SK-N-SH treated with all-trans-retinoic acid at 6 μM for 48 hours (cell line): ENCODE measurements at regions not wholly inside any gene's neighbourhood (a gene's known extent, or its start where the extent isn't known, plus 50 kb on each side); places are given as distances from the start of the nearest gene placed in this dataset.

Experiments
- ATAC-seq: fragments of 200-7000 bp; cut with Tn5 transposase; 3 replicates; pipeline ENCODE4 v1.9.1; 2020; ENCODE audit warnings: mild to moderate bottlenecking, moderate library complexity
- ARNTL ChIP-seq: fragments of 450-650 bp; formaldehyde crosslinking; IDR thresholded peaks from 2 replicates; pipeline ENCODE4 v1.5.0; 2020; ENCODE audit warnings: low read depth, mild to moderate bottlenecking, moderate library complexity, borderline replicate concordance
- CSDC2 ChIP-seq: fragments of 250-450 bp; sonication (Bioruptor Pico); IDR thresholded peaks from 2 replicates; pipeline ENCODE4 v1.5.0; 2020; ENCODE audit warnings: mild to moderate bottlenecking, moderate library complexity
- ESRRG ChIP-seq: fragments of 250-450 bp; sonication (Bioruptor Pico); IDR thresholded peaks from 2 replicates; pipeline ENCODE4 v1.6.1; 2021; ENCODE audit warnings: mild to moderate bottlenecking
- GLIS3 ChIP-seq: fragments of 250-450 bp; sonication (Bioruptor Pico); IDR thresholded peaks from 2 replicates; pipeline ENCODE4 v1.5.0; 2020; ENCODE audit warnings: mild to moderate bottlenecking, moderate library complexity
- OSR1 ChIP-seq: fragments of 250-450 bp; sonication (Bioruptor Pico); IDR thresholded peaks from 2 replicates; pipeline ENCODE4 v1.8.0; 2022; ENCODE audit warnings: moderate library complexity, mild to moderate bottlenecking, inconsistent platforms
- PPARA ChIP-seq: fragments of 250-450 bp; sonication (Bioruptor Pico); IDR thresholded peaks from 2 replicates; pipeline ENCODE4 v1.5.0; 2020; ENCODE audit warnings: mild to moderate bottlenecking, borderline replicate concordance
- RARB ChIP-seq: fragments of 250-450 bp; sonication (Bioruptor Pico); IDR thresholded peaks from 2 replicates; pipeline ENCODE4 v1.8.0; 2021; ENCODE audit warnings: mild to moderate bottlenecking, moderate library complexity
- TCF4 ChIP-seq: fragments of 250-450 bp; sonication (Bioruptor Pico); IDR thresholded peaks from 2 replicates; pipeline ENCODE4 v1.8.0; 2021; ENCODE audit warnings: mild to moderate bottlenecking, moderate library complexity, borderline replicate concordance
- TOX ChIP-seq: fragments of 250-450 bp; sonication (Bioruptor Pico); IDR thresholded peaks from 2 replicates; pipeline ENCODE4 v1.8.0; 2021; ENCODE audit warnings: mild to moderate bottlenecking, moderate library complexity, borderline replicate concordance
- ZFP3 ChIP-seq: fragments of 250-450 bp; sonication (Bioruptor Pico); IDR thresholded peaks from 2 replicates; pipeline ENCODE4 v1.5.0; 2020; ENCODE audit warnings: mild to moderate bottlenecking, moderate library complexity
- ZFP30 ChIP-seq: fragments of 450-650 bp; formaldehyde crosslinking; IDR thresholded peaks from 2 replicates; pipeline ENCODE4 v1.5.0; 2022; ENCODE audit warnings: mild to moderate bottlenecking, moderate library complexity
- ZNF565 ChIP-seq: fragments of 450-650 bp; formaldehyde crosslinking; conservative IDR thresholded peaks from 2 replicates; pipeline ENCODE4 v1.5.0; 2020; ENCODE audit warnings: low read depth, mild to moderate bottlenecking, moderate library complexity
- ZNF70 ChIP-seq: fragments of 450-650 bp; formaldehyde crosslinking; IDR thresholded peaks from 2 replicates; pipeline ENCODE4 v1.5.0; 2020; ENCODE audit warnings: mild to moderate bottlenecking, moderate library complexity
- TF ChIP-seq, protein P1 (sequence below): fragments of 250-450 bp; sonication (Bioruptor Pico); IDR thresholded peaks from 2 replicates; pipeline ENCODE4 v1.8.0; 2021; ENCODE audit warnings: low read depth, mild to moderate bottlenecking, moderate library complexity, borderline replicate concordance
- TF ChIP-seq, protein P2 (sequence below): fragments of 250-450 bp; sonication (Bioruptor Pico); IDR thresholded peaks from 2 replicates; pipeline ENCODE4 v1.5.0; 2020; ENCODE audit warnings: mild to moderate bottlenecking, moderate library complexity
- TF ChIP-seq, protein P3 (sequence below): fragments of 250-450 bp; sonication (Bioruptor Pico); IDR thresholded peaks from 2 replicates; pipeline ENCODE4 v1.5.1; 2020; ENCODE audit warnings: low read depth, mild to moderate bottlenecking, moderate library complexity
- TF ChIP-seq, protein P4 (sequence below): fragments of 250-450 bp; sonication (Bioruptor Pico); IDR thresholded peaks from 2 replicates; pipeline ENCODE4 v1.8.0; 2020; ENCODE audit warnings: mild to moderate bottlenecking, moderate library complexity, borderline replicate concordance
- TF ChIP-seq, protein P5 (sequence below): fragments of 250-450 bp; sonication (Bioruptor Pico); IDR thresholded peaks from 2 replicates; pipeline ENCODE4 v1.5.1; 2021; ENCODE audit warnings: mild to moderate bottlenecking, moderate library complexity

DNA sequence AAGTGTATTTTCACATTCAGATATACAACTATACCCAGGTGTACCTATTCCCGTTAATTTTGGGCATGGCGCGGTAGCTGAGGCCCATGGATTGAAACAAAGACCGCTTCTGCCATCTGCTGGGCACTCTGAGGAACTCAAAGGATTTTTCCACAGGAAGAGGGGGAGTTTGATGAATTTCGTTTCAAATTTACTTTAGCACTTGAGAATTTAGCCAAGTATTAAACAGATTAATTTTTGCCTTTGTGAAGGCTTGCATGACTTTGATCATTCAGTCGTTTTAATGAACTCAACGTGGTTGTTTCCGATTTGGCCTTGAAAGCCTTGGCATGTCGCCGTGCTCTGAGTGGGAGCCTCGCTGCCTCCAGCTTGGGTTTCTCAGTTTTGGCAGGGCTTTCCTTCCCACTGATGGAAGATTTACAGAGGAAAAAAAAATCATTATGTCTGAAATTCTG is 153.2 kb upstream of the DDHD1 start (continued):
- no peak for TF ChIP-seq GLIS3 (CRISPR knock-in tag)
- no peak for TF ChIP-seq ZNF70

DNA sequence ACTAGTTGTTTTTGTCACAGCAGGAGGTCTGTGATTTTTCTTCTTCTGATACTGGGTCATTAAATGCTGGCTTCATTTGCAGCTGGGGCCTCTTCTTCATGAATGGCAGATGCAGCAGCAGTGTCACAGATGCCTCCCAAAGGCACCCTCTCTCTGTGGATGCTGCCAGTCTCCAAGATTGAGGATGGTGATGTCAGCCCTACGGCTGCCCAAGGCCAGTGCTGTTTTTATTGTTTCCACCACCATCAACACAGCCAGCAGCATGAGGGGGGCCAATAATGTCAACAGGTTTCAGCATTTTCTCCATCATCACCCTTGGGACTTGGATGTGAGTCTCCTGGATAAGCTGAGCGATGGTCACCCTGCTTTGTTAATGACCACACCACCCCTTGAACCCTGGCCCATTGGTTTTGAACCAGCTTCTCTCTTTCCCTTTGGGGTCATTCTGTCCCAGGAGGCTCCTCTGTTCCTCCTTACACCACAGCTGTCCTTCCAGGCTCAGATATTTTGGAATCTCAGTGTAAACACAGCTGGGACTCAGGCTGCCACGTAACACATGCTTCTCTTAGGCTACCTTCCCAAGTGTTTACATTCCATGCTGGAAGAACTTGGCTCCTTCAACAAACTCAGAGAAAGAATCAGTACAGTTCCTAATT is 151.7 kb upstream of the DDHD1 start:
- TF ChIP-seq ZNF565 (CRISPR knock-in tag) = no peak
- no peak for TF ChIP-seq CSDC2 (CRISPR knock-in tag)
- ATAC-seq = no peak

DNA sequence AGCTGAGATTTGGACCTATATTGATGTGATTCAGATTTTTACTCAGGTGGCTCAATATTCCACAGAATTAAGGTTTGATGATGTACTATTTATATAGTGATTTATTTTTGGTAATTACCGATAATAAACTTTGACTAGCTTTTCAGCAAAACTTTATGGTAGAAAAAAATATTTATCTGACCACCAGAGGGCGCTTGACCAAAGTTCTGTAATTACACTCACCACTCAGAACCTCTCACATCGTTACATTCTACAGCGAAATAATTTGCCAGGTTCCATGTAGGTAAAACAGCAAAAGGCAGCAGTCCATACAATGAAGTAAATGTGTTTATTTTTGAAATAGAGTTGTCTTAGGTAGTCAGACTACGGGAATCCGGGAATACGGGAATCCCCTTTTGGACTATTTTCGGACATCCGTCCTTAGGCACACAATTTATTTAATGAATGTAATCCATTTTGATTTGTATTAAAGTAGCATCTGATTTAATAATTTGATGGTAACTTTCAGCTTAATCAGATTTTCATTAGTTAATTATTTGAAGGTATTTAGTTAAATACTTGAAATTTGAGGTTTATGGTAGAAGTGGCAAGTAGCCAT is 143.0 kb upstream of the DDHD1 start:
- peak; percentile 59 for ATAC-seq
- TF ChIP-seq TOX = no peak
- no peak for TF ChIP-seq ESRRG
- TF ChIP-seq, all 23 proteins: peak for 0

DNA sequence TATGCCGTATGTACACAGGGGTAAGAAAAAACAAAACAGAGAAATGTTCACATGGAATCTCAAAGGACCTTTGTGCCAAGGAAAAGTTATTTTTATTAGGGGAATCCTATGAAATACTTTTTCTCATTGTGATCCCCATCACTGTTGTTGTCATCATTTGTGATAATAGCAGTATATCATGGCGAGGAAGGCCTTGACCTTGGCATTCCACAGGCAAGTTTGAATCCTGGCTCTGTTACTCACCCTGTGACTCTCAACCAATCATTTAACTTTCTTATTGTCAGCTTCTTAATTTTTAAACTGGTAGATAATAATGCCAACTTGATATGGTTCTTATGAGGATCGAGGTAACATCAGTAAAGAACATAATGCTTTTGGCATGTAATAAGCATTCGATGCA is 142.2 kb upstream of the DDHD1 start:
- TF ChIP-seq ZFP30 (CRISPR knock-in tag) = no peak
- TF ChIP-seq ZNF565 (CRISPR knock-in tag) = no peak
- no peak for TF ChIP-seq ESRRG
- no peak for TF ChIP-seq TCF4 (CRISPR knock-in tag)
- no peak for TF ChIP-seq RARB
- no peak for TF ChIP-seq ZNF70
- no peak for TF ChIP-seq PPARA (CRISPR knock-in tag)
- TF ChIP-seq OSR1 (CRISPR knock-in tag) = no peak
- TF ChIP-seq, protein P1, sequence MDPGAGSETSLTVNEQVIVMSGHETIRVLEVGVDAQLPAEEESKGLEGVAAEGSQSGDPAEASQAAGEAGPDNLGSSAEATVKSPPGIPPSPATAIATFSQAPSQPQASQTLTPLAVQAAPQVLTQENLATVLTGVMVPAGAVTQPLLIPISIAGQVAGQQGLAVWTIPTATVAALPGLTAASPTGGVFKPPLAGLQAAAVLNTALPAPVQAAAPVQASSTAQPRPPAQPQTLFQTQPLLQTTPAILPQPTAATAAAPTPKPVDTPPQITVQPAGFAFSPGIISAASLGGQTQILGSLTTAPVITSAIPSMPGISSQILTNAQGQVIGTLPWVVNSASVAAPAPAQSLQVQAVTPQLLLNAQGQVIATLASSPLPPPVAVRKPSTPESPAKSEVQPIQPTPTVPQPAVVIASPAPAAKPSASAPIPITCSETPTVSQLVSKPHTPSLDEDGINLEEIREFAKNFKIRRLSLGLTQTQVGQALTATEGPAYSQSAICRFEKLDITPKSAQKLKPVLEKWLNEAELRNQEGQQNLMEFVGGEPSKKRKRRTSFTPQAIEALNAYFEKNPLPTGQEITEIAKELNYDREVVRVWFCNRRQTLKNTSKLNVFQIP = no peak
- TF ChIP-seq TOX = no peak
- TF ChIP-seq ZFP3 = no peak
- TF ChIP-seq CSDC2 (CRISPR knock-in tag) = no peak
- TF ChIP-seq, protein P2, sequence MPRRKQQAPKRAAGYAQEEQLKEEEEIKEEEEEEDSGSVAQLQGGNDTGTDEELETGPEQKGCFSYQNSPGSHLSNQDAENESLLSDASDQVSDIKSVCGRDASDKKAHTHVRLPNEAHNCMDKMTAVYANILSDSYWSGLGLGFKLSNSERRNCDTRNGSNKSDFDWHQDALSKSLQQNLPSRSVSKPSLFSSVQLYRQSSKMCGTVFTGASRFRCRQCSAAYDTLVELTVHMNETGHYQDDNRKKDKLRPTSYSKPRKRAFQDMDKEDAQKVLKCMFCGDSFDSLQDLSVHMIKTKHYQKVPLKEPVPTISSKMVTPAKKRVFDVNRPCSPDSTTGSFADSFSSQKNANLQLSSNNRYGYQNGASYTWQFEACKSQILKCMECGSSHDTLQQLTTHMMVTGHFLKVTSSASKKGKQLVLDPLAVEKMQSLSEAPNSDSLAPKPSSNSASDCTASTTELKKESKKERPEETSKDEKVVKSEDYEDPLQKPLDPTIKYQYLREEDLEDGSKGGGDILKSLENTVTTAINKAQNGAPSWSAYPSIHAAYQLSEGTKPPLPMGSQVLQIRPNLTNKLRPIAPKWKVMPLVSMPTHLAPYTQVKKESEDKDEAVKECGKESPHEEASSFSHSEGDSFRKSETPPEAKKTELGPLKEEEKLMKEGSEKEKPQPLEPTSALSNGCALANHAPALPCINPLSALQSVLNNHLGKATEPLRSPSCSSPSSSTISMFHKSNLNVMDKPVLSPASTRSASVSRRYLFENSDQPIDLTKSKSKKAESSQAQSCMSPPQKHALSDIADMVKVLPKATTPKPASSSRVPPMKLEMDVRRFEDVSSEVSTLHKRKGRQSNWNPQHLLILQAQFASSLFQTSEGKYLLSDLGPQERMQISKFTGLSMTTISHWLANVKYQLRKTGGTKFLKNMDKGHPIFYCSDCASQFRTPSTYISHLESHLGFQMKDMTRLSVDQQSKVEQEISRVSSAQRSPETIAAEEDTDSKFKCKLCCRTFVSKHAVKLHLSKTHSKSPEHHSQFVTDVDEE (CRISPR knock-in tag) = no peak
- TF ChIP-seq, protein P3, sequence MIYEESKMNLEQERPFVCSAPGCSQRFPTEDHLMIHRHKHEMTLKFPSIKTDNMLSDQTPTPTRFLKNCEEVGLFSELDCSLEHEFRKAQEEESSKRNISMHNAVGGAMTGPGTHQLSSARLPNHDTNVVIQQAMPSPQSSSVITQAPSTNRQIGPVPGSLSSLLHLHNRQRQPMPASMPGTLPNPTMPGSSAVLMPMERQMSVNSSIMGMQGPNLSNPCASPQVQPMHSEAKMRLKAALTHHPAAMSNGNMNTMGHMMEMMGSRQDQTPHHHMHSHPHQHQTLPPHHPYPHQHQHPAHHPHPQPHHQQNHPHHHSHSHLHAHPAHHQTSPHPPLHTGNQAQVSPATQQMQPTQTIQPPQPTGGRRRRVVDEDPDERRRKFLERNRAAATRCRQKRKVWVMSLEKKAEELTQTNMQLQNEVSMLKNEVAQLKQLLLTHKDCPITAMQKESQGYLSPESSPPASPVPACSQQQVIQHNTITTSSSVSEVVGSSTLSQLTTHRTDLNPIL (CRISPR knock-in tag) = no peak
- TF ChIP-seq, protein P4, sequence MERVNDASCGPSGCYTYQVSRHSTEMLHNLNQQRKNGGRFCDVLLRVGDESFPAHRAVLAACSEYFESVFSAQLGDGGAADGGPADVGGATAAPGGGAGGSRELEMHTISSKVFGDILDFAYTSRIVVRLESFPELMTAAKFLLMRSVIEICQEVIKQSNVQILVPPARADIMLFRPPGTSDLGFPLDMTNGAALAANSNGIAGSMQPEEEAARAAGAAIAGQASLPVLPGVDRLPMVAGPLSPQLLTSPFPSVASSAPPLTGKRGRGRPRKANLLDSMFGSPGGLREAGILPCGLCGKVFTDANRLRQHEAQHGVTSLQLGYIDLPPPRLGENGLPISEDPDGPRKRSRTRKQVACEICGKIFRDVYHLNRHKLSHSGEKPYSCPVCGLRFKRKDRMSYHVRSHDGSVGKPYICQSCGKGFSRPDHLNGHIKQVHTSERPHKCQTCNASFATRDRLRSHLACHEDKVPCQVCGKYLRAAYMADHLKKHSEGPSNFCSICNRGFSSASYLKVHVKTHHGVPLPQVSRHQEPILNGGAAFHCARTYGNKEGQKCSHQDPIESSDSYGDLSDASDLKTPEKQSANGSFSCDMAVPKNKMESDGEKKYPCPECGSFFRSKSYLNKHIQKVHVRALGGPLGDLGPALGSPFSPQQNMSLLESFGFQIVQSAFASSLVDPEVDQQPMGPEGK (CRISPR knock-in tag) = no peak
- no peak for TF ChIP-seq ARNTL (CRISPR knock-in tag)
- TF ChIP-seq, protein P5, sequence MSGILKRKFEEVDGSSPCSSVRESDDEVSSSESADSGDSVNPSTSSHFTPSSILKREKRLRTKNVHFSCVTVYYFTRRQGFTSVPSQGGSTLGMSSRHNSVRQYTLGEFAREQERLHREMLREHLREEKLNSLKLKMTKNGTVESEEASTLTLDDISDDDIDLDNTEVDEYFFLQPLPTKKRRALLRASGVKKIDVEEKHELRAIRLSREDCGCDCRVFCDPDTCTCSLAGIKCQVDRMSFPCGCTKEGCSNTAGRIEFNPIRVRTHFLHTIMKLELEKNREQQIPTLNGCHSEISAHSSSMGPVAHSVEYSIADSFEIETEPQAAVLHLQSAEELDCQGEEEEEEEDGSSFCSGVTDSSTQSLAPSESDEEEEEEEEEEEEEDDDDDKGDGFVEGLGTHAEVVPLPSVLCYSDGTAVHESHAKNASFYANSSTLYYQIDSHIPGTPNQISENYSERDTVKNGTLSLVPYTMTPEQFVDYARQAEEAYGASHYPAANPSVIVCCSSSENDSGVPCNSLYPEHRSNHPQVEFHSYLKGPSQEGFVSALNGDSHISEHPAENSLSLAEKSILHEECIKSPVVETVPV (CRISPR knock-in tag) = no peak
- no peak for ATAC-seq
